Ascending aorta (tissue), 2 donors: ENCODE measurements at regions not wholly inside any gene's neighbourhood (a gene's known extent, or its start where the extent isn't known, plus 50 kb on each side); places are given as distances from the start of the nearest gene placed in this dataset.

Experiments used
- DNase-seq, 2 donors: peaks; one replicate each; pipeline ENCODE4 v3.0.0-alpha.2; 2019; ENCODE audit warnings: low spot score in 2 of 2
- H3K27ac ChIP-seq, 2 donors: fragments of 200-600 bp; sonication (generic); one replicate each; pipeline ENCODE4 v1.5.1; 2016 to 2017; ENCODE audit warnings: mild to moderate bottlenecking in 1 of 2
- H3K27me3 ChIP-seq: fragments of 200-600 bp; sonication (generic); one replicate; pipeline ENCODE4 v1.5.1; 2017
- H3K36me3 ChIP-seq, 2 donors: fragments of 200-600 bp; sonication (generic); one replicate each; pipeline ENCODE4 v1.5.1; 2016
- H3K4me1 ChIP-seq, 2 donors: fragments of 200-600 bp; sonication (generic); one replicate each; pipeline ENCODE4 v1.5.1; 2016 to 2017; ENCODE audit warnings: mild to moderate bottlenecking in 1 of 2
- H3K4me3 ChIP-seq, 2 donors: fragments of 200-600 bp; sonication (generic); one replicate each; pipeline ENCODE4 v1.5.1; 2016 to 2017; ENCODE audit warnings: mild to moderate bottlenecking in 1 of 2
- H3K9me3 ChIP-seq, 2 donors: fragments of 200-600 bp; sonication (generic); one replicate each; pipeline ENCODE4 v1.5.1; 2016
- CTCF ChIP-seq, 3 experiments: fragments of 200-600 bp in 2 of 3; fragments of 450-650 bp in 1 of 3; sonication (generic) in 2 of 3; IDR thresholded peaks; one replicate each; pipeline ENCODE4 v1.5.1; 2016 to 2019; ENCODE audit warnings: antibody characterized with exemption in 3 of 3, mild to moderate bottlenecking in 1 of 3, moderate library complexity in 1 of 3
- intact Hi-C: fragments of 100-400 bp; cut with DNase I; formaldehyde crosslinking; loops from one replicate; pipeline ENCODE4 v1.15.1; 2023

- H3K27ac ChIP-seq = no peak overlapping the region
- H3K36me3 ChIP-seq = no peaks in the 10 kb centered on the region
- no peak for DNase-seq
- no peak for TF ChIP-seq CTCF (IDR thresholded peaks at IDR 0.05)
- H3K9me3 ChIP-seq = no peaks in the 10 kb centered on the region
- intact Hi-C loops = loop anchor here (10.0 kb wide), 1 partner anchor 62 kb away; no protein-coding TSS in a partner anchor
- no peaks in the 10 kb centered on the region for H3K27me3 ChIP-seq
- no peaks in the 10 kb centered on the region for H3K4me1 ChIP-seq
- H3K4me3 ChIP-seq = no peak overlapping the region
Observed at GRCh38 chrX:25527156-25527555, 511.4 kb upstream of the ARX start.

GRCh38 chrX:25527596-25527995 is 511.8 kb upstream of the ARX start:
- Histone ChIP-seq H3K36me3 (no peaks in the 10 kb centered on the region), H3K4me1 (no peaks in the 10 kb centered on the region), H3K4me3 (no peak overlapping the region), H3K27ac (no peak overlapping the region), H3K9me3 (no peaks in the 10 kb centered on the region), H3K27me3 (no peaks in the 10 kb centered on the region)
- DNase-seq = no peak
- intact Hi-C loops = loop anchor here (10.0 kb wide), 1 partner anchor 63 kb away; no protein-coding TSS in a partner anchor
- no peak for TF ChIP-seq CTCF (IDR thresholded peaks at IDR 0.05)

- Histone ChIP-seq H3K4me3 (no peak overlapping the region), H3K4me1 (no peaks in the 10 kb centered on the region), H3K27me3 (no peaks in the 10 kb centered on the region), H3K9me3 (no peaks in the 10 kb centered on the region), H3K27ac (no peak overlapping the region), H3K36me3 (no peaks in the 10 kb centered on the region)
- TF ChIP-seq CTCF (IDR thresholded peaks at IDR 0.05) = no peak
- intact Hi-C loops = no loop called here
- DNase-seq = no peak
Observed at GRCh38 chrX:25531096-25531495, 515.3 kb upstream of the ARX start.

GRCh38 chrX:25534091-25534490 is 518.3 kb upstream of the ARX start:
- no peaks in the 10 kb centered on the region for H3K36me3 ChIP-seq
- TF ChIP-seq CTCF (IDR thresholded peaks at IDR 0.05) = no peak
- no peak overlapping the region for H3K4me3 ChIP-seq
- intact Hi-C loops = no loop called here
- no peaks in the 10 kb centered on the region for H3K9me3 ChIP-seq
- H3K4me1 ChIP-seq = no peaks in the 10 kb centered on the region
- DNase-seq = no peak
- no peaks in the 10 kb centered on the region for H3K27me3 ChIP-seq
- H3K27ac ChIP-seq = no peak overlapping the region

GRCh38 chrX:25536307-25536970 is 520.7 kb upstream of the ARX start:
- Histone ChIP-seq H3K36me3 (no peaks in the 10 kb centered on the region), H3K4me3 (no peak overlapping the region), H3K27me3 (no peaks in the 10 kb centered on the region), H3K27ac (no peak overlapping the region), H3K9me3 (no peaks in the 10 kb centered on the region), H3K4me1 (no peaks in the 10 kb centered on the region)
- intact Hi-C loops = no loop called here
- TF ChIP-seq CTCF (IDR thresholded peaks at IDR 0.05) = no peak
- no peak for DNase-seq

- Histone ChIP-seq H3K9me3 (no peaks in the 10 kb centered on the region), H3K36me3 (no peaks in the 10 kb centered on the region), H3K27me3 (no peaks in the 10 kb centered on the region), H3K4me1 (no peaks in the 10 kb centered on the region), H3K4me3 (no peak overlapping the region), H3K27ac (no peak overlapping the region)
- no peak for DNase-seq
- no peak for TF ChIP-seq CTCF (IDR thresholded peaks at IDR 0.05)
- intact Hi-C loops = no loop called here
Observed at GRCh38 chrX:25537699-25538098, 521.9 kb upstream of the ARX start.
